HAP-1 (cell line): ENCODE measurements at regions not wholly inside any gene's neighbourhood (a gene's known extent, or its start where the extent isn't known, plus 50 kb on each side); places are given as distances from the start of the nearest gene placed in this dataset.
A peak's percentile ranks its signal among the peaks of the same experiment; 100 is the strongest.

ENCODE experiments used
- DNase-seq, 2 experiments: peaks; one replicate each; pipeline ENCODE4 v3.0.0-alpha.2; 2016 to 2020; ENCODE audit warnings: low spot score in 2 of 2
- H3K27me3 ChIP-seq: fragments of 250-450 bp; sonication (Bioruptor Pico); 2 replicates; pipeline ENCODE4 v1.5.1; 2020; ENCODE audit warnings: low read depth, mild to moderate bottlenecking, moderate library complexity
- H3K36me3 ChIP-seq: fragments of 250-450 bp; sonication (Bioruptor Pico); replicated peaks from 2 replicates; pipeline ENCODE4 v1.5.1; 2020; ENCODE audit warnings: mild to moderate bottlenecking
- H3K4me1 ChIP-seq: fragments of 250-450 bp; sonication (Bioruptor Pico); 2 replicates; pipeline ENCODE4 v1.5.1; 2020; ENCODE audit warnings: mild to moderate bottlenecking
- H3K4me3 ChIP-seq: fragments of 250-450 bp; sonication (Bioruptor Pico); 2 replicates; pipeline ENCODE4 v1.5.1; 2020; ENCODE audit warnings: mild to moderate bottlenecking, moderate library complexity
- H3K9me3 ChIP-seq: fragments of 250-450 bp; sonication (Bioruptor Pico); 2 replicates; pipeline ENCODE4 v1.5.1; 2020; ENCODE audit warnings: mild to moderate bottlenecking, moderate library complexity
- in situ Hi-C: fragments of 300-500 bp; cut with MboI; formaldehyde crosslinking; loops from 3 replicates; pipeline ENCODE4 v1.14.3; 2020; ENCODE audit warnings: low sequenced_read_pairs, inconsistent platforms, mixed read lengths

GRCh38 chr1:200334661-200335256 lies 75.1 kb downstream of the ZNF281 start:
- H3K36me3 ChIP-seq: no peaks in the 10 kb centered on the region
- H3K4me1 ChIP-seq: peaks cover 9% of the 10 kb centered on the region
- no peak for DNase-seq
- no peak overlapping the region for H3K4me3 ChIP-seq
- in situ Hi-C loops: no loop called here
- H3K27me3 ChIP-seq: no peaks in the 10 kb centered on the region
- H3K9me3 ChIP-seq: no peaks in the 10 kb centered on the region

GRCh38 chr1:200333329-200333728 lies 76.5 kb downstream of the ZNF281 start:
- no peak overlapping the region for H3K4me3 ChIP-seq
- DNase-seq: no peak
- H3K27me3 ChIP-seq: no peaks in the 10 kb centered on the region
- peaks cover 9% of the 10 kb centered on the region for H3K4me1 ChIP-seq
- in situ Hi-C loops: no loop called here
- no peaks in the 10 kb centered on the region for H3K36me3 ChIP-seq
- H3K9me3 ChIP-seq: no peaks in the 10 kb centered on the region

- H3K4me3 ChIP-seq: no peak overlapping the region
- H3K36me3 ChIP-seq: no peaks in the 10 kb centered on the region
- in situ Hi-C loops: no loop called here
- DNase-seq: no peak
- H3K4me1 ChIP-seq: peaks cover 9% of the 10 kb centered on the region
- H3K27me3 ChIP-seq: no peaks in the 10 kb centered on the region
- no peaks in the 10 kb centered on the region for H3K9me3 ChIP-seq
Observed at GRCh38 chr1:200332716-200333115, 77.1 kb downstream of the ZNF281 start.

- in situ Hi-C loops: no loop called here
Observed at GRCh38 chr1:200330741-200331428, 79.0 kb downstream of the ZNF281 start.

GRCh38 chr1:200329208-200329882 lies 80.5 kb downstream of the ZNF281 start:
- Histone ChIP-seq H3K36me3 (no peaks in the 10 kb centered on the region), H3K9me3 (no peaks in the 10 kb centered on the region), H3K4me1 (no peaks in the 10 kb centered on the region), H3K27me3 (no peaks in the 10 kb centered on the region), H3K4me3 (no peak overlapping the region)
- no peak for DNase-seq
- in situ Hi-C loops: no loop called here

More at GRCh38 chr1:200330741-200331428, 79.0 kb downstream of the ZNF281 start:
- peak in 1 of 2 experiments; percentile 38 for DNase-seq
- Histone ChIP-seq H3K27me3 (no peaks in the 10 kb centered on the region), H3K4me1 (no peaks in the 10 kb centered on the region), H3K36me3 (no peaks in the 10 kb centered on the region), H3K4me3 (no peak overlapping the region), H3K9me3 (no peaks in the 10 kb centered on the region)

GRCh38 chr1:200328379-200328778 lies 81.5 kb downstream of the ZNF281 start:
- Histone ChIP-seq H3K9me3 (no peaks in the 10 kb centered on the region), H3K27me3 (no peaks in the 10 kb centered on the region), H3K36me3 (no peaks in the 10 kb centered on the region), H3K4me1 (no peaks in the 10 kb centered on the region), H3K4me3 (no peak overlapping the region)
- in situ Hi-C loops: no loop called here
- no peak for DNase-seq

- no peak overlapping the region for H3K4me3 ChIP-seq
- no peaks in the 10 kb centered on the region for H3K9me3 ChIP-seq
- in situ Hi-C loops: no loop called here
Observed at GRCh38 chr1:200323856-200324400, 85.9 kb downstream of the ZNF281 start.

GRCh38 chr1:200319148-200319547 lies 90.7 kb downstream of the ZNF281 start:
- in situ Hi-C loops: no loop called here
- no peak for DNase-seq

More at GRCh38 chr1:200323856-200324400, 85.9 kb downstream of the ZNF281 start:
- no peaks in the 10 kb centered on the region for H3K27me3 ChIP-seq
- H3K4me1 ChIP-seq: no peaks in the 10 kb centered on the region
- DNase-seq: no peak
- no peaks in the 10 kb centered on the region for H3K36me3 ChIP-seq

GRCh38 chr1:200317236-200317635 lies 92.6 kb downstream of the ZNF281 start:
- H3K36me3 ChIP-seq: no peaks in the 10 kb centered on the region
- H3K4me3 ChIP-seq: no peak overlapping the region
- H3K9me3 ChIP-seq: no peaks in the 10 kb centered on the region
- H3K4me1 ChIP-seq: no peaks in the 10 kb centered on the region
- DNase-seq: no peak
- in situ Hi-C loops: no loop called here
- H3K27me3 ChIP-seq: no peaks in the 10 kb centered on the region

More at GRCh38 chr1:200319148-200319547, 90.7 kb downstream of the ZNF281 start:
- Histone ChIP-seq H3K36me3 (no peaks in the 10 kb centered on the region), H3K4me1 (no peaks in the 10 kb centered on the region), H3K4me3 (no peak overlapping the region), H3K9me3 (no peaks in the 10 kb centered on the region), H3K27me3 (no peaks in the 10 kb centered on the region)

- H3K27me3 ChIP-seq: no peaks in the 10 kb centered on the region
- no peaks in the 10 kb centered on the region for H3K36me3 ChIP-seq
- H3K9me3 ChIP-seq: no peaks in the 10 kb centered on the region
- DNase-seq: no peak
- H3K4me3 ChIP-seq: no peak overlapping the region
- H3K4me1 ChIP-seq: no peaks in the 10 kb centered on the region
- in situ Hi-C loops: no loop called here
Observed at GRCh38 chr1:200316148-200316803, 93.6 kb downstream of the ZNF281 start.

- no peak for DNase-seq
- H3K4me3 ChIP-seq: no peak overlapping the region
- no peaks in the 10 kb centered on the region for H3K4me1 ChIP-seq
- in situ Hi-C loops: no loop called here
- no peaks in the 10 kb centered on the region for H3K36me3 ChIP-seq
- H3K9me3 ChIP-seq: no peaks in the 10 kb centered on the region
- H3K27me3 ChIP-seq: no peaks in the 10 kb centered on the region
Observed at GRCh38 chr1:200314085-200314750, 95.6 kb downstream of the ZNF281 start.

GRCh38 chr1:200311256-200311655 lies 98.6 kb downstream of the ZNF281 start:
- H3K4me1 ChIP-seq: no peaks in the 10 kb centered on the region
- H3K36me3 ChIP-seq: no peaks in the 10 kb centered on the region
- H3K9me3 ChIP-seq: no peaks in the 10 kb centered on the region
- no peak for DNase-seq
- in situ Hi-C loops: no loop called here
- no peak overlapping the region for H3K4me3 ChIP-seq
- no peaks in the 10 kb centered on the region for H3K27me3 ChIP-seq

GRCh38 chr1:200310824-200311223 lies 99.0 kb downstream of the ZNF281 start:
- Histone ChIP-seq H3K27me3 (no peaks in the 10 kb centered on the region), H3K4me3 (no peak overlapping the region), H3K9me3 (no peaks in the 10 kb centered on the region), H3K4me1 (no peaks in the 10 kb centered on the region), H3K36me3 (no peaks in the 10 kb centered on the region)
- in situ Hi-C loops: no loop called here
- DNase-seq: no peak
